Hepatocyte (in vitro differentiated cells): ENCODE measurements at regions not wholly inside any gene's neighbourhood (a gene's known extent, or its start where the extent isn't known, plus 50 kb on each side); places are given as distances from the start of the nearest gene placed in this dataset.
"Not testable (repeated sequence)": the region's sequence is repeated elsewhere in the genome, so short reads cannot be mapped to it uniquely, and the experiment has no call there.

Experiments
- DNase-seq: peaks from one replicate; pipeline ENCODE4 v3.0.0-alpha.2; 2016; ENCODE audit warnings: low spot score
- H2AFZ ChIP-seq: fragments of 200-600 bp; sonication (generic); 2 replicates; pipeline ENCODE4 v1.6.0; 2016; ENCODE audit warnings: antibody characterized with exemption, mild to moderate bottlenecking
- H3K27ac ChIP-seq: fragments of 200-600 bp; sonication (generic); 2 replicates; pipeline ENCODE4 v1.5.1; 2016; ENCODE audit warnings: mild to moderate bottlenecking
- H3K27me3 ChIP-seq: fragments of 200-600 bp; sonication (generic); 2 replicates; pipeline ENCODE4 v1.6.1; 2016
- H3K36me3 ChIP-seq: fragments of 200-600 bp; sonication (generic); replicated peaks from 2 replicates; pipeline ENCODE4 v1.5.1; 2016; ENCODE audit warnings: low read depth; ENCODE audit not compliant: insufficient read depth
- H3K4me1 ChIP-seq: fragments of 200-600 bp; sonication (generic); 2 replicates; pipeline ENCODE4 v1.5.1; 2016; ENCODE audit warnings: mild to moderate bottlenecking, moderate library complexity; ENCODE audit not compliant: insufficient read depth
- H3K4me2 ChIP-seq: fragments of 200-600 bp; sonication (generic); 2 replicates; pipeline ENCODE4 v1.6.0; 2016
- H3K4me3 ChIP-seq: fragments of 200-600 bp; sonication (generic); 2 replicates; pipeline ENCODE4 v1.5.1; 2016; ENCODE audit warnings: mild to moderate bottlenecking
- H3K79me2 ChIP-seq: fragments of 200-600 bp; sonication (generic); 2 replicates; pipeline ENCODE4 v1.6.0; 2017; ENCODE audit warnings: mild to moderate bottlenecking
- H3K9me2 ChIP-seq: fragments of 200-600 bp; sonication (generic); replicated peaks from 2 replicates; pipeline ENCODE4 v1.6.0; 2017; ENCODE audit warnings: mild to moderate bottlenecking; ENCODE audit not compliant: insufficient read depth
- H3K9me3 ChIP-seq: fragments of 200-600 bp; sonication (generic); 2 replicates; pipeline ENCODE4 v1.5.1; 2016; ENCODE audit warnings: low read depth, mild to moderate bottlenecking
- H4K20me1 ChIP-seq: fragments of 200-600 bp; sonication (generic); 2 replicates; pipeline ENCODE4 v1.6.0; 2016; ENCODE audit warnings: mild to moderate bottlenecking; ENCODE audit not compliant: insufficient read depth, poor library complexity, severe bottlenecking
- EZH2 ChIP-seq: fragments of 200-600 bp; sonication (generic); IDR thresholded peaks from 2 replicates; pipeline ENCODE4 v1.6.1; 2016; ENCODE audit warnings: antibody characterized with exemption, mild to moderate bottlenecking, borderline replicate concordance
- EZH2phosphoT487 ChIP-seq: fragments of 200-600 bp; sonication (generic); IDR thresholded peaks from one replicate; pipeline ENCODE4 v1.6.1; 2018; ENCODE audit warnings: antibody characterized with exemption, mild to moderate bottlenecking, low read depth, moderate library complexity; ENCODE audit not compliant: unreplicated experiment, severe bottlenecking
- WGBS: methylation state at CpG from one replicate; pipeline ENCODE4 v1.1.6; 2016; ENCODE audit warnings: low lambda C conversion rate; ENCODE audit errors: missing lambda C conversion rate; 5-methylcytosine and 5-hydroxymethylcytosine counted together
- TF ChIP-seq, protein P1 (sequence below): fragments of 200-600 bp; sonication (generic); IDR thresholded peaks from 2 replicates; pipeline ENCODE4 v1.5.1; 2016; ENCODE audit warnings: antibody characterized with exemption, mild to moderate bottlenecking; ENCODE audit not compliant: poor library complexity

- 88% methylated on average over 2 of the region's 2 CpGs for WGBS
- DNase-seq = no peak
- Histone ChIP-seq H3K4me1 (no peaks in the 10 kb centered on the region), H3K4me2 (no peak overlapping the region), H2AFZ (no peak overlapping the region), H3K9me2 (no peaks in the 10 kb centered on the region), H3K79me2 (no peaks in the 10 kb centered on the region), H3K9me3 (no peaks in the 10 kb centered on the region), H3K4me3 (no peak overlapping the region), H3K27ac (no peak overlapping the region), H3K36me3 (no peaks in the 10 kb centered on the region), H4K20me1 (no peaks in the 10 kb centered on the region), H3K27me3 (no peaks in the 10 kb centered on the region)
- TF ChIP-seq EZH2phosphoT487 = no peak
- TF ChIP-seq, protein P1, sequence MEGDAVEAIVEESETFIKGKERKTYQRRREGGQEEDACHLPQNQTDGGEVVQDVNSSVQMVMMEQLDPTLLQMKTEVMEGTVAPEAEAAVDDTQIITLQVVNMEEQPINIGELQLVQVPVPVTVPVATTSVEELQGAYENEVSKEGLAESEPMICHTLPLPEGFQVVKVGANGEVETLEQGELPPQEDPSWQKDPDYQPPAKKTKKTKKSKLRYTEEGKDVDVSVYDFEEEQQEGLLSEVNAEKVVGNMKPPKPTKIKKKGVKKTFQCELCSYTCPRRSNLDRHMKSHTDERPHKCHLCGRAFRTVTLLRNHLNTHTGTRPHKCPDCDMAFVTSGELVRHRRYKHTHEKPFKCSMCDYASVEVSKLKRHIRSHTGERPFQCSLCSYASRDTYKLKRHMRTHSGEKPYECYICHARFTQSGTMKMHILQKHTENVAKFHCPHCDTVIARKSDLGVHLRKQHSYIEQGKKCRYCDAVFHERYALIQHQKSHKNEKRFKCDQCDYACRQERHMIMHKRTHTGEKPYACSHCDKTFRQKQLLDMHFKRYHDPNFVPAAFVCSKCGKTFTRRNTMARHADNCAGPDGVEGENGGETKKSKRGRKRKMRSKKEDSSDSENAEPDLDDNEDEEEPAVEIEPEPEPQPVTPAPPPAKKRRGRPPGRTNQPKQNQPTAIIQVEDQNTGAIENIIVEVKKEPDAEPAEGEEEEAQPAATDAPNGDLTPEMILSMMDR = no peak
- no peak for TF ChIP-seq EZH2
These were observed 1447.2 kb downstream of the FSTL5 start for GRCh38 chr4:160716551-160716950.

GRCh38 chr4:160717848-160718247 is 1446.0 kb downstream of the FSTL5 start:
- no peak overlapping the region for H3K4me2 ChIP-seq
- no peaks in the 10 kb centered on the region for H3K9me3 ChIP-seq
- H3K4me1 ChIP-seq = no peaks in the 10 kb centered on the region
- H3K27ac ChIP-seq = no peak overlapping the region
- no peak overlapping the region for H2AFZ ChIP-seq
- DNase-seq = no peak
- no peaks in the 10 kb centered on the region for H3K27me3 ChIP-seq
- no peak overlapping the region for H3K4me3 ChIP-seq
- no peaks in the 10 kb centered on the region for H3K36me3 ChIP-seq
- 81% methylated on average over 2 of the region's 2 CpGs for WGBS
- H4K20me1 ChIP-seq = no peaks in the 10 kb centered on the region
- no peaks in the 10 kb centered on the region for H3K9me2 ChIP-seq
- TF ChIP-seq EZH2 = no peak
- TF ChIP-seq, protein P1 = no peak
- TF ChIP-seq EZH2phosphoT487 = no peak
- H3K79me2 ChIP-seq = no peaks in the 10 kb centered on the region

- Histone ChIP-seq H3K4me2 (no peak overlapping the region), H3K79me2 (no peaks in the 10 kb centered on the region), H3K9me2 (no peaks in the 10 kb centered on the region), H3K36me3 (no peaks in the 10 kb centered on the region), H3K27ac (no peak overlapping the region), H3K4me1 (no peaks in the 10 kb centered on the region), H3K27me3 (no peaks in the 10 kb centered on the region), H3K4me3 (no peak overlapping the region), H2AFZ (no peak overlapping the region), H3K9me3 (no peaks in the 10 kb centered on the region), H4K20me1 (no peaks in the 10 kb centered on the region)
- no peak for TF ChIP-seq EZH2
- TF ChIP-seq EZH2phosphoT487 = no peak
- TF ChIP-seq, protein P1 = no peak
- no peak for DNase-seq
These were observed 1439.7 kb downstream of the FSTL5 start for GRCh38 chr4:160724063-160724462.

DNA sequence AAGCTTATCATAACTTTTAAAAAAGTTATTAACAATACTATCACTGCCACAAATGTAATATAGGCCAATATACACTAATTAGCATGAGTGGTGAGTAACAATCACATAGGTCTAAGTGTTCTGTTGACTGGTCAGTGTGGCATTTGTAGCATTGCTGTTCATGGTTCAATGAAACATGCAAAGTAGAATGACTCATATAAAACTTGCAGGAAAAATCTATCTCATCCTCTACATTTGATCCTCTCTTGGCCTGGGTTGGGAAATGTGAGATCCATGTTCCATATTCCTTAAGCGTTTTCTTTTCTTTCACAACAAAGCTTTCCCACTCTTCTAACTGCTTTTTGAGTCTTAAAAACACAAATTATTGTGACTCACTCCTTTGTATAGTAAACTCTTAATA is 1418.7 kb downstream of the FSTL5 start:
- DNase-seq = no peak
- Histone ChIP-seq H3K9me2 (no peaks in the 10 kb centered on the region), H2AFZ (no peak overlapping the region), H4K20me1 (no peaks in the 10 kb centered on the region), H3K4me1 (no peaks in the 10 kb centered on the region), H3K4me3 (no peak overlapping the region), H3K27ac (no peak overlapping the region), H3K79me2 (no peaks in the 10 kb centered on the region), H3K4me2 (no peak overlapping the region), H3K36me3 (no peaks in the 10 kb centered on the region), H3K9me3 (no peaks in the 10 kb centered on the region), H3K27me3 (no peaks in the 10 kb centered on the region)
- 96% methylated on average over 1 of the region's 1 CpG for WGBS
- no peak for TF ChIP-seq EZH2
- TF ChIP-seq, protein P1 = no peak
- TF ChIP-seq EZH2phosphoT487 = no peak

DNA sequence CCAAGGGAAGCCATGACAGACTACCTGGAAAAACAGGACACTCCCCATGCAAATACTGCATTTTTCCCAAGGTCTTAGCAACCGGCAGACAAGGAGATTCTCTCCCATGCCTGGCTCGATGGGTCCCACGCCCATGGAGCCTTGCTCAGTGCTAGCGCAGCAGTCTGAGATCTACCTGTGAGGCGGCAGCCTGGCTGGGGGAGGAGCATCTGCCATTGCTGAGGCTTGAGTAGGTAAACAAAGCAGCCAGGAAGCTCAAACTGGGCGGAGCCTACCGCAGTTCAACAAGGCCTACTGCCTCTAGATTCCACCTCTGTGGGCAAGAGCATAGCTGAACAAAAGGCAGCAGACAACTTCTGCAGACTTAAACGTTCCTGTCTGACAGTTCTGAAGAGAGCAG is 1417.2 kb downstream of the FSTL5 start:
- not testable (repeated sequence) for DNase-seq, H3K4me3 ChIP-seq, H3K9me3 ChIP-seq, H3K4me1 ChIP-seq, H4K20me1 ChIP-seq, H3K9me2 ChIP-seq, H3K36me3 ChIP-seq, H3K27me3 ChIP-seq, H3K4me2 ChIP-seq, H3K79me2 ChIP-seq, H2AFZ ChIP-seq, H3K27ac ChIP-seq
- 82% methylated on average over 8 of the region's 8 CpGs for WGBS
